Stomach (tissue), 4 donors: ENCODE measurements at regions not wholly inside any gene's neighbourhood (a gene's known extent, or its start where the extent isn't known, plus 50 kb on each side); places are given as distances from the start of the nearest gene placed in this dataset.

Source experiments
- CTCF ChIP-seq, 7 experiments: fragments of 450-650 bp in 4 of 7; fragments of 200-600 bp in 3 of 7; sonication (generic) in 3 of 7; IDR thresholded peaks; one replicate each; pipeline ENCODE4 v1.5.1; 2016 to 2019; ENCODE audit warnings: antibody characterized with exemption in 7 of 7, control low read depth in 2 of 7, mild to moderate bottlenecking in 1 of 7
- EP300 ChIP-seq: sonication (generic); formaldehyde crosslinking; IDR thresholded peaks from one replicate; pipeline ENCODE4 v1.6.1; 2017; ENCODE audit warnings: antibody characterized with exemption
- POLR2A ChIP-seq, 4 donors: fragments of 450-650 bp; IDR thresholded peaks; one replicate each; pipeline ENCODE4 v1.6.1; 2016; ENCODE audit warnings: antibody characterized with exemption in 4 of 4, control low read depth in 2 of 4, mild to moderate bottlenecking in 1 of 4, moderate library complexity in 1 of 4
- POLR2AphosphoS5 ChIP-seq, 3 donors: sonication (generic); formaldehyde crosslinking; IDR thresholded peaks; one replicate each; pipeline ENCODE4 v1.6.1; 2016; ENCODE audit warnings: antibody characterized with exemption in 3 of 3

- no peak for TF ChIP-seq CTCF (IDR thresholded peaks at IDR 0.05)
- TF ChIP-seq POLR2A (IDR thresholded peaks at IDR 0.05): no peak
- TF ChIP-seq POLR2AphosphoS5 (IDR thresholded peaks at IDR 0.05): no peak
- TF ChIP-seq EP300: no peak
Observed at GRCh38 chr21:17334484-17334883, 178.4 kb upstream of the CXADR start.
